ENCODE measurements at regions not wholly inside any gene's neighbourhood (a gene's known extent, or its start where the extent isn't known, plus 50 kb on each side); places are given as distances from the start of the nearest gene placed in this dataset.

DNA sequence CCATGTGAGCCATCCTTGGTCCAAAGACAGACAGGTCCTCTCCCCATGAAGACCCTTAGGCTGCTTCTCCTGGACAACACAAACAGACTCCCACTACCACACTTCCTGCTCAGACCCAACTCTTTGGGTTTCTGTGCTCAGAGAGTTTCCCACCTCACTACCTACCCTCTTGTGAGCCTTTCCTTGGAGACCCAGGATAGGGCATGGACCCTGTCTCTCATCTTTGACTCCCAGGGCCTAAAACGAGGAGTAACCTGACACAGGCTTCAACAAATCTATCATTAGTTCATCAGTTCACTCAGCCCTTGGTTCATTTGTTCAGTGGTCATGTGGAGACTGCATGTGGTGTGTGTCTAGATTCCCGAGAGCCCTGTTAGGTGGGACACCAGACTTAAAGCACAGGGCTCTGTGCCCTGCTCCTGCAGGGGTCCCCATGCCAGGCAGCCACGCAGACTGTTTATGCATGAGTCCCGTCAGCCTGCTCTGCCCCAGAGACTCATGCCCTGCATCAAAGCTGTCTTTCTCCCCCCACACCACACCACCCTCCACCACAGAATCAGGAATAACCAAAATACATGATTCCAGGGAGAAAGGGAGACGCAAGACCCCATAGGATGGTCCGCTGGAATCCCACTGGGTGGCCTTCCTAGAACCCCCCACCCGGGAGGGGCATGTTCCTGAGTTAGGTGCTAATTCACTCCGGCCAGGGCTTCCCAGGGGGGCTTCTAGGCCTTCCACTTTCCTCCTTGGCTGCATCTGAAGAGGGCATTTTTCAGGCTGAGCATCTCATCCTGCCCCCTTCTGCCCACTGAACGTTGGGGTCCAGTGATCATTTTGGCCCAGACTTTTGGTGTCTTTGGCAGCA is 100.2 kb upstream of the TEX51 start:
- no peaks in the 10 kb centered on the region for H3K27me3 ChIP-seq (replicated peaks; ENCODE audit: insufficient read depth)
- TF ChIP-seq CTCF (IDR thresholded peaks at IDR 0.05), result no peak
- no peaks in the 10 kb centered on the region for H3K36me3 ChIP-seq
- DNase-seq (ENCODE audit: low spot score) (no peak), ATAC-seq (ENCODE audit: insufficient number of reproducible peaks, low FRiP score, low read depth) (no peak)
- H3K4me3 ChIP-seq, result no peak overlapping the region
- H3K27ac ChIP-seq, result no peak overlapping the region
- no peaks in the 10 kb centered on the region for H3K4me1 ChIP-seq (ENCODE audit: control insufficient read depth in 1 of 2, low read depth in 2 of 2)
- no peaks in the 10 kb centered on the region for H3K9me3 ChIP-seq

GRCh38 chr2:126799301-126799700 is 99.4 kb upstream of the TEX51 start:
- ATAC-seq (ENCODE audit: insufficient number of reproducible peaks, low FRiP score, low read depth) (no peak), DNase-seq (ENCODE audit: low spot score) (no peak)
- TF ChIP-seq CTCF (IDR thresholded peaks at IDR 0.05), result no peak
- Histone ChIP-seq H3K4me3 (no peak overlapping the region), H3K4me1 (ENCODE audit: control insufficient read depth in 1 of 2, low read depth in 2 of 2) (no peaks in the 10 kb centered on the region), H3K27ac (no peak overlapping the region), H3K9me3 (no peaks in the 10 kb centered on the region), H3K27me3 (replicated peaks; ENCODE audit: insufficient read depth) (no peaks in the 10 kb centered on the region), H3K36me3 (no peaks in the 10 kb centered on the region)

- no peak for ATAC-seq (ENCODE audit: insufficient number of reproducible peaks, low FRiP score, low read depth)
- H3K4me3 ChIP-seq, result no peak overlapping the region
- no peaks in the 10 kb centered on the region for H3K9me3 ChIP-seq
- no peak overlapping the region for H3K27ac ChIP-seq
- TF ChIP-seq CTCF (IDR thresholded peaks at IDR 0.05), result no peak
- DNase-seq (ENCODE audit: low spot score), result no peak
- H3K4me1 ChIP-seq (ENCODE audit: control insufficient read depth in 1 of 2, low read depth in 2 of 2), result no peaks in the 10 kb centered on the region
- H3K36me3 ChIP-seq, result no peaks in the 10 kb centered on the region
- H3K27me3 ChIP-seq (replicated peaks; ENCODE audit: insufficient read depth), result no peaks in the 10 kb centered on the region
These were observed 97.2 kb upstream of the TEX51 start for GRCh38 chr2:126801473-126801872.

DNA sequence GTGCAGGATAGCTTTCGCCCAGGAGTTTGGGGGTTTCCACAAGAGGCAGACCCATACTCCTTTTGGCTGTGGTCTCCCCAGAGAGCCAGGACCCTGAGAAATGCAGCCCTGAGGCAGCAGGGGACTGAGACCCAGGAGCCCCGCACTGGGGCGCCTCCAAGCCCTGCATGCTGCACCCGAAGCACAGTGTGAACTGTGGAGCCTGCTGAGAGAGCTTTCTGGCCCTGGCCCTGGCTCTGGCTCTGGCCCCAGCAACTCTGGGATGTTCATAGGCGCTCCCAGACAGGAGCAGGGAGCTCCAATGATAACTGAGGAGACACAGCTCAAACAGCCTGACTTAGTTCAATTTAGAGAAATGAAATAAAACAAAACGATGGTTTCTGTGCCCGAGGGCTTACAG is 96.4 kb upstream of the TEX51 start:
- H3K27me3 ChIP-seq (replicated peaks; ENCODE audit: insufficient read depth), result no peaks in the 10 kb centered on the region
- H3K4me1 ChIP-seq (ENCODE audit: control insufficient read depth in 1 of 2, low read depth in 2 of 2), result no peaks in the 10 kb centered on the region
- H3K36me3 ChIP-seq, result no peaks in the 10 kb centered on the region
- H3K9me3 ChIP-seq, result no peaks in the 10 kb centered on the region
- ATAC-seq (ENCODE audit: insufficient number of reproducible peaks, low FRiP score, low read depth) (no peak), DNase-seq (ENCODE audit: low spot score) (no peak)
- H3K4me3 ChIP-seq, result no peak overlapping the region
- TF ChIP-seq CTCF (IDR thresholded peaks at IDR 0.05), result no peak
- H3K27ac ChIP-seq, result no peak overlapping the region

GRCh38 chr2:126802774-126803433 is 95.8 kb upstream of the TEX51 start:
- no peak for ATAC-seq (ENCODE audit: insufficient number of reproducible peaks, low FRiP score, low read depth)
- Histone ChIP-seq H3K27ac (no peak overlapping the region), H3K4me1 (ENCODE audit: control insufficient read depth in 1 of 2, low read depth in 2 of 2) (no peaks in the 10 kb centered on the region), H3K27me3 (replicated peaks; ENCODE audit: insufficient read depth) (no peaks in the 10 kb centered on the region), H3K9me3 (no peaks in the 10 kb centered on the region), H3K4me3 (no peak overlapping the region), H3K36me3 (no peaks in the 10 kb centered on the region)
- DNase-seq (ENCODE audit: low spot score), result no peak
- no peak for TF ChIP-seq CTCF (IDR thresholded peaks at IDR 0.05)
